ENCODE measurements at regions not wholly inside any gene's neighbourhood (a gene's known extent, or its start where the extent isn't known, plus 50 kb on each side); places are given as distances from the start of the nearest gene placed in this dataset.
"Not testable (repeated sequence)": the region's sequence is repeated elsewhere in the genome, so short reads cannot be mapped to it uniquely, and the experiment has no call there.

DNA sequence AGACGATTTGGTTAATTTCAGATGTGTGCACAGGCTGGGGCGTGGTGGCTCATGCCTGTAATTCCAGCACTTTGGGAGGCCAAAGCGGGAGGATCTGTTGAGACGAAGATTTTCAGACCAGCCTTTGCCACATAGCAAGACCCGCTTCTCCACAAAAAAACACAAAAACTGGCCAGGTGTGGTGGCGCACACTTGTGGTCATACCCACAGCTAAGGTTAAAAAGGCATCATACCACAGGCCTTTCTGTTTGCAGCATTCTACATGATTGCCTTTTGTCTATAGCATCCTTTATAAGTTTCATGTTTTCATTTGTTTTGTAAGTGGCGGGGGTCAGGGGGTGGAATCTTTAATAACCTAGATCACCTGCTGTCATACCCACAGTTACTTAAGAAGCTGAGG, 239.9 kb upstream of the NOX3 start:
- no peak for DNase-seq

DNA sequence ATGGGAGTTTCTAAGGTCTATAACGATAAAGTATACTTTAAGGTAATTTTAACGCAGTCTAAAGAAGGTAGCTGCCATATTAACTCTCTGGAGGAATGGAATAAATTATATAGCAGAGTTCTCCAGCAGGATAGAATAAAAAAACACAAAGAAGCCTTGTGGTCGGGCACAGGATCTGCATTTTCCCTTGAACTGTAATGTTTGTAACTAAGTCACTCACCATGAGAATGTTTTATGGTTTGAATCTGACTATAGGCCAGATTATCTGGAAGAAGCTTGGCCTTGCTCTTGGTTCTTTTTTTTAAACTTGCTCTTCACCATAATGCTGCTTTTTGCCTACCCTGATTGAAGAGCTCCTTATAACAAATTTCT, 238.8 kb upstream of the NOX3 start:
- DNase-seq: no peak

- no peak for DNase-seq
These were observed 238.2 kb upstream of the NOX3 start for GRCh38 chr6:155693573-155694418.

GRCh38 chr6:155690820-155691219, 235.2 kb upstream of the NOX3 start:
- no peak for DNase-seq

DNA sequence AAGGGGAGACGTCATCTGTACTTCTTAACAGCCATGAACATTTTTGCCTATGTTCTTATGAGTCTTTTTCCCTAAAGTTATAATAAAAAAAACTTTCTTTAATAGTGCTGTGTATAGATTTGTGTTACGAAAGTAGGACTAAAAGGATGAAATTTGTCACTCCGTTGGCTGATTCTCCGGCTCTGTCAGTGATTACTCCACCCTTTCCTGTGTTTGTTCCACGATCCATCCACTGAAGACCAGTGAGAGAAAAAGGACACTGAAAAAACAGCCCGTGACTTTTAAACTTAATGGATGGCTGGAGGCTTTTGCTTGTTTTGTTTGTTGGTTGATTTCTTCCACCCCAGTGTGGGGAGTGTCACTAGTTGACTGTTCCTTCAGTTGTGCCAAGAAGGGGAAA, 232.0 kb upstream of the NOX3 start:
- DNase-seq: no peak

- no peak for DNase-seq
These were observed 229.0 kb upstream of the NOX3 start for GRCh38 chr6:155684416-155685196.

- no peak for DNase-seq
These were observed 222.7 kb upstream of the NOX3 start for GRCh38 chr6:155678361-155678760.

- DNase-seq: no peak
These were observed 220.7 kb upstream of the NOX3 start for GRCh38 chr6:155676346-155676745.

GRCh38 chr6:155670655-155671054, 215.0 kb upstream of the NOX3 start:
- DNase-seq: no peak

DNA sequence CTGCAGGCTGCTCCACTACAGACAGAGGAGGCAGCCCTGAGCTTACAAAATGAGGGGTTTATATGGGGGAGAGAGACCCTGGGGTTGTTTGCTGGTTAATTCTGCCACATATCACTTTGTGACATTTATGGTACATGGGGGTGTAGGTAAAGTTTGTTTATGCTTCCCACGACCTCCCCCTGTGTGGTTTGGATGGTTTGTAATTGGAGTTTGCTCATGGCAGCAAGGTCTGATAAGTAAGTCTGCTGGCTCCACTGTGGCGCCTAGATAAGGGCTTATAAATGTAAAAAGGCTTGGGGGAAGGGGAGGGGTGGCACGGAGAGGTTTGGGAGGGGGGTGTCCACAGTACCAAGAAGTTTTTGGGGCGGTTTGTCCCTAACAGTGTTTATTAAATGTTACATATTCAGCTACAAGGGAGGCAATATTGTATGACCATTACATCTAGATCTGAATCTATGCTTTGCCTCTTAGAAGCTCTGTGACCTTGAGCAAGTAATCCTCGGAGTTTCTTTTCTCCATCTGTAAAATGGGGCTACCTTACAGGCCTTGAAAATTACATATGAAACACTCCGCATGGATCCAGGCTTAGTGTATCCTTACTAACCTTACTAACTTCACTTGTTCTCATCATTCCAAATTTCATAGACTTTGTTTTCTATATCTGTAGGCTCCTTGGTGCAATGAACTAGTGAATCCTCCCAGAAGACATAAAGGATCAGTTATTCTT, 204.8 kb upstream of the NOX3 start:
- no peak for DNase-seq

DNA sequence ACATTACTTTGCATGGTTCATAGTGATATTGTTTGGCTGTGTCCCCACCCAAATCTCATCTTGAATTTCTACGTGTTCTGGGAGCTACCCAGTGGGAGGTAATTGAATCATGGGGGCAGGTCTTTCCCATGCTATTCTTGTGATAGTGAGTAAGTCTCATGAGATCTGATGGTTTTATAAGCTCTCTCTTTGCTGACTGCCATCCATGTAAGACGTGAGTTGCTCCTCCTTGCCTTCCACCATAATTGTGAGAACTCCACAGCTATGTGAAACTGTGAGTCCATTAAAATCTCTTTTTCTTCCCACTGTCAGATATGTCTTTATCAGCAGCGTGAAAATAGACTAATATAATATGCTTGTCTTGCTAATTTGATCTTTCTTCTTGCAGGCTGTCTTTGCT, 200.4 kb upstream of the NOX3 start:
- no peak for DNase-seq

GRCh38 chr6:155654474-155654873, 198.8 kb upstream of the NOX3 start:
- no peak for DNase-seq

DNA sequence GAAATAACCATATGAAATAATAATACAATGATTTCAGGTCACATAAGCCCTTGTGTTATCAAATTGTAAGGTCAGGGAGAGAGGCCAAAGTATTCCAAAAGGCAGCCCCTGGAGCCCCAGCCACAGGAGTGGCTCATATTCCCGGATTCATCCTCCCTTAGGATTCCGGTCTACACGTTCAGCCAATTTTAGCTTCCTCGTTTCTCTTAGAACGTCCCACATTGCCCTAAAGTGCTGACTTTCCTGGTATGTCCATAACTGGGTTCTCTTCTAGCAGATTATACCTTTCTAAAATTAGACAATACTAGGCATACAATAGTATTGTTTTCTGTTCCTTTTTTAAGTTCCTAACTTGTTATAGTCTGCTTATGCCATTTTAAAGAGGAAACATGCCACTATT, 192.7 kb upstream of the NOX3 start:
- no peak for DNase-seq

GRCh38 chr6:155647354-155647753, 191.7 kb upstream of the NOX3 start:
- no peak for DNase-seq

DNA sequence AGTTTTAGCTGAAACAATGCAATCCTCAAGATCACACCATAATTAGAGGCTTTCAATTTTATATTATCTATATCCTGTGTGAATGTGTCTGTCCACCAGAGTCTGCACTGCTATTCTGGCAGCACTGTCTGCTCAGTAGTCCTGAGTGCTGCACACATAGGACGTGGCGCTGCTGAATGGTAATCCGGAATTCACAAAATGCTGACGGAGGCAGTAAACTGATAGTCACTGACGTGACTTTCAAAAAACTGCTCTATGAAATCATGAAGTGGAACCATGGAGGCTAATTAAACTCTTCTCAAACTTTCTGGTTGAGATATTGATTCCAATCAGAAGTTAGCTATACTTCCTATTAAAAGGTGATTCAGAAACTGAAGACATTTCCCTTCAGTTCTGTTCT, 190.8 kb upstream of the NOX3 start:
- no peak for DNase-seq

DNA sequence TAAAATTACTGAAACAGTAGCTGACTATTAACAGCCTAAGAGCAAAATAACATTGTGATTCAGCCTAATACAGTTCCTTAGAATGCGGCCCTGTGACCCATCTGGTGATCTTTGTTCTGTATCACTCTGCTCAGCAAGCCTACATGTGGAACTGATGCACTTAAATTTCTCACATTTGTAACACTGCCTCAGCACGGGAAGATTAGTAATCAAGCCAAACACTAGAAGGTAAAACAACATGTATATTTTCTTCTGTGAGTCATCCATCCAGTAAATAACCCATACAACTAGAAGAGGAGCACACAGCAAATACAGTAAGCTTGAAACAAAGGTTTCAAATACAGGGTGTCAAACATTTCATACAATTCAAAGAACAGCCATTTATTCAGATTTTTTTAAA, 189.7 kb upstream of the NOX3 start:
- DNase-seq: no peak

GRCh38 chr6:155641603-155642002, 186.0 kb upstream of the NOX3 start:
- no peak for DNase-seq

GRCh38 chr6:155638200-155638599, 182.6 kb upstream of the NOX3 start:
- DNase-seq: no peak

DNA sequence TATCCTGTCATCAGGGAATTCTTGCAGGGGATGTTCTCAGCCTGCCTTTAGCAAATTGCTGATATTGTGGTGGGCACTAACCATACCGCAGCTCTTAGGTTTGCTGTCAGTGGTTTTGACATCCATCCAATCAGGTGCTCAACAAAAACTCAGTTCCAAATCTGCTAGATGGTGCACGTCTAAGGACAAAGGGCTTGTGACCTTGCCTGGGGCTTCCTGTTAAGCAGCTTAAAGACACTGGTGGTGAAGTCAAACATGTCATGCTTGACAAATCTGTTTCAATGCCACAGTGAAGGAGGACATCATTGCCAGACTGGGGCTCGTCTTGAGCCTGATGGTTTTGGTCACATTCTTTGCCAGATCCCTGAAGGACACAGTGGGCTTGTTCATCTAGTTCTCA, 179.8 kb upstream of the NOX3 start:
- DNase-seq: no peak

DNA sequence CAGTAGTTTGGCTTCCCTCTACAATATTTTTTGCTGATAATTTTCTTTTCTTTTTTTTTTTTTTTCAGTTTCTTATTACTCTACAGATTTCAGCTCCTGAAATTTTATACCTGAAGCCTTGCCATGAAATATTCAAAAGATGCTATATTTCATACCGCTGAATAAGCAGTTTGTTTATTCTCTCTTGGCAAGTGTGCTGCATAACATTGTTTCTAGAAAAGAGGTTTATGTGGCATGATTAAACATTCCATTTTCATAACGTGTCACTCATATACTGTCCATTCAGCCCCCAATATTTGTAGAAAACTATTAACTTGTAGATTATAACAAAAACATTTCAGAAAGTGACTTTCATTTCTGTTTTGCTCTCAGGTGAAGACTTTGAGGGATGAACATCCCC, 174.4 kb upstream of the NOX3 start:
- no peak for DNase-seq

GRCh38 chr6:155629652-155630051, 174.0 kb upstream of the NOX3 start:
- DNase-seq: no peak

DNA sequence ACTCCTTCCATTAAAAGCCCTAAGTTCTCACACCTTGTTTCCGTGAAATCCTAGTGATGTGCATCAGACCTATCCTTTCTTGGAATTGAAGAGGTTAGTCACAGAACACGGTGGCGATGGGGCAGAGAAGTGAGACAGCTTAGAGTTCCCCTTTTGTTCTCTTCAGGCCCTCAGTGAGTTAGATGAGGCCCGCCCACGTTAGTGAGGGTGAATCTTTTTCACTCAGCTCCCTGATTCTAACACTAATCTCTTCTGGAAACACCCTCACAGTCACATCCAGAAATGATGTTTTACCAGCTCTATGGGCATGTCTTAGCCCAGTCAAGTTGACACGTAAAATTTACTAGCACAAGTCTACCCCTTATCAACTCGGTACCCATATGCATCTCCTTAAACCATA, 172.7 kb upstream of the NOX3 start:
- DNase-seq: no peak

GRCh38 chr6:155627722-155628212, 172.1 kb upstream of the NOX3 start:
- not testable (repeated sequence) for DNase-seq
